ENCODE measurements at regions not wholly inside any gene's neighbourhood (a gene's known extent, or its start where the extent isn't known, plus 50 kb on each side); places are given as distances from the start of the nearest gene placed in this dataset.

DNA sequence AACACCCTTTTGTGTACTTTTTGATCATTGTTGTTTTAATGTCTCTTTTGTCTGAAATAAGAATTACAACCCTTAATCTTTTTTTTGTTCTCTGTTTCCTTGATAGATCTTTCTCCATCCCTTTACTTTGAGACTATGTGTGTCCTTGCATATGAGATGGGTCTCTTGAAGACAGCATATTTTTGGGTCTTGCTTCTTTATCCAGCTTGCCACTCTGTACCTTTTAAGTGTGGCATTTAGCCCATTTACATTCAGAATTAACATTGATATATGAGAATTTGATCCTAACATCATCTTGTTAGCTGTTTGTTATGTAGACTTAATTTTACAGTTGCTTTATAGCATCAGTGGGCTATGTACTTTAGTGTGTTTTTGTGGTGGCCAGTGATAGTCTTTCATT lies 382.5 kb downstream of the MED10 start:
- CTCF ChIA-PET, result no interaction called here
- Mint-ChIP-seq H3K9me3 (peaks cover 24% of the 10 kb centered on the region), H3K4me3 (no peak overlapping the region), H3K36me3 (ENCODE audit: low read depth) (no peaks in the 10 kb centered on the region), H3K4me1 (ENCODE audit: low read depth) (no peaks in the 10 kb centered on the region), H3K27me3 (ENCODE audit: low read depth) (no peaks in the 10 kb centered on the region), H3K27ac (no peak overlapping the region)
- intact Hi-C loops (cut with micrococcal nuclease), result no loop called here
- DNase-seq, result no peak

DNA sequence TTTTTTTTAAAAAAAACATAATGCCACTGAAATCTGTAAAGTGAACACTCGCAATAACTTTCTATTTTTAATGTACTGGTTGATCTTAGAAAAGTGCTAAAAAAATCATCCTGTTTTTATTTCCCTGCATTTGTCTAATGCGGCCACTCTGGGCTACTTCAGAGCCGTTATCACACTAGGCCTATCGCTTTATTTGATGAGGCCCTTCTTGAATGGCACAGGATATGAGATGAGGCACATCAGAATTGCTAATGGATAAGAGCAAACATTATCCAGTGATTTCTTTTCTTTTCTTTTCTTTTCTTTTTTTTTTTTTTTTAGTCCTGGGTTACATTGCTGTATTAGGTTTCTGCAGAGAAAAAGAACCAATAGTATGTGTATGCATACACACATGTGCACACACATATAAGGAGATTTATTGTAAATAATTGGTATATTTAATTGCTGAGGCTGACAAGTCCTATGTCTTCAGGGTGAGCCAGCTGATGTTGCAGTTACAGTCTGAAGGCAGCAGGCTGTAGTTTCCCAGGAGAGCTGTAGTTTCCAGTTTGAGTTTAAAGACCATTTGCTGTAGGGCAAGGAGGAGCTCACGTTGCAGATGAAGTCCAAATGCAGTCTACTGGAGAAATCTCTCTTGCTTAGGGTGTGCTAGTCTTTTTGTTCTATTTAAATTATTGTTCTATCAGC lies 391.7 kb downstream of the MED10 start:
- CTCF ChIA-PET, result interaction anchor here (1.1 kb wide), 1 partner anchor 11 kb away, joined by 3 read pairs; no protein-coding TSS in a partner anchor
- Mint-ChIP-seq H3K27ac (no peak overlapping the region), H3K36me3 (ENCODE audit: low read depth) (no peaks in the 10 kb centered on the region), H3K27me3 (ENCODE audit: low read depth) (peaks cover 3% of the 10 kb centered on the region), H3K4me3 (no peak overlapping the region), H3K9me3 (peaks cover 5% of the 10 kb centered on the region), H3K4me1 (ENCODE audit: low read depth) (no peaks in the 10 kb centered on the region)
- no peak for DNase-seq
- intact Hi-C loops (cut with micrococcal nuclease), result no loop called here

DNA sequence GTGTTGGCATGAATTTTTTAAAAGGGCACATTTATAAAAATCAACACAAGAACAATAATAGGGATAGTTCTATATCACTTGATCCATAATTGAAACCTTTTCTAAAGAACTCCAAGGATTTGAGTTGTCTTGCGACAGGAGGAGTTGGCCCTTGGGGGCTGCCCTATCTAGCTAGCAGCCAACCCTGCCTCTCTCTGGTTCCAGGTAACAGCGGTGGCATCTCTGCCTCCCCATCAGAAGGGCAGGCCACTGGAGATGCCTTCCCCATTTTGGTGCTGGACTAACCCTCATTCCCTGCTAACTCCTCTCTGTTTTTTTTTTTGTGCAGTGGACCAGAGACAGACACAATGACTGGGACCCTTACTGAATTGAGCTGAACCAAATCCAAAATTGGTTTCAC lies 393.0 kb downstream of the MED10 start:
- intact Hi-C loops (cut with micrococcal nuclease), result no loop called here
- no peak overlapping the region for H3K27ac Mint-ChIP-seq
- no peaks in the 10 kb centered on the region for H3K4me1 Mint-ChIP-seq (ENCODE audit: low read depth)
- no peak for DNase-seq
- H3K4me3 Mint-ChIP-seq, result no peak overlapping the region
- CTCF ChIA-PET, result no interaction called here
- no peaks in the 10 kb centered on the region for H3K36me3 Mint-ChIP-seq (ENCODE audit: low read depth)
- H3K27me3 Mint-ChIP-seq (ENCODE audit: low read depth), result peaks cover 3% of the 10 kb centered on the region
- peaks cover 5% of the 10 kb centered on the region for H3K9me3 Mint-ChIP-seq

DNA sequence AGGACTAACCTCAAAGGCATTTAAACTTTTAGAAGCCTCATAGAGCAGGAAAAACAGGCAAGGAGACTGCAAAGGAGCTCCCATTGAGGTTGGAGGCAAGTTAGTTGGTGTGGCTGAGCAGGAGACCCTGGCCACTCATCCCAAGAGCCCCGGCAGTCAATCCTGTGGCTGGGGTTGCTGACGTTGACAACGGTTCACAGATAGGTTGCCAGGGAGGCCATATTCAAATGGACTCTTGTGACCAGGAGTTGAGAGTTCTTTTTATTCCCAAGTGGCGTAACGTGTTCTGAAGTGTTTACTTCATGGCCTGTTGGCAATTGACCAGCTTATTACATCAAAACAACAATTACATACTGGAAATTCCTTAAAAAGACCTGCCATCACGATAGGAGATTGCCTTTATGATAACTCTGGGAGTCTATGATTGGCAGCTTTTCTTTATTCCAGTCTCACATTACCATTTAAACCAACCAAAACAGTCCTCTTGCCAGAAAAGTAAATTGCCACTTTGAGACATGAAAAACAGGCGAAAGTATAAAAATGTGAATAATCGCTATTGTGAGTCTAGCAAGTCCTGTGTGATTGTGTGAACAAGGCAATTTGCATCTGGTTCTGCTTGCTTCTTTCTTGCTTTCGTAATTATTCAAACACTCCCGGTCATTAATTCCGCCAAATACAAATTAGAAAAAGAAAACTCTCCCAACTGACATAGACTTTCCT lies 394.9 kb downstream of the MED10 start:
- intact Hi-C loops (cut with micrococcal nuclease), result no loop called here
- Mint-ChIP-seq H3K36me3 (ENCODE audit: low read depth) (no peaks in the 10 kb centered on the region), H3K27me3 (ENCODE audit: low read depth) (no peaks in the 10 kb centered on the region), H3K4me1 (ENCODE audit: low read depth) (no peaks in the 10 kb centered on the region), H3K9me3 (no peaks in the 10 kb centered on the region), H3K4me3 (no peak overlapping the region), H3K27ac (no peak overlapping the region)
- no peak for DNase-seq
- CTCF ChIA-PET, result no interaction called here

DNA sequence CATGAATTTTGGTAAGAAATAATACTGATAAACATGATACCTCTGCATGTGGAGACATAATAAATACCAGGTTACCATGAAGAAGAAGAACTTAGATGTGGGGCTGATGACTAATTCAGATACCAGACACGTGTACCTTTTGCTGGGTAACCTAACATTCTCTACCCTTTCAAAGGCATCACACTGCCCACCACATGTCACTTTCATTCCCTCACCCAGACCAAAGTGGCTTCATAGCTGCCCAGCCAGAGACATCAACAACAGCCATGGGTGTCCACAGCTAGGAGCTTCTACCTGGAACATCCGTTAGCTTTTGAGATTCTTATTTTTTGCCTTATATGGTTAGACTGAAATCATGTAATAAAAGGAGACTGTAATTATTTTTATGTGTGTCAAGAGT lies 396.8 kb downstream of the MED10 start:
- no peaks in the 10 kb centered on the region for H3K36me3 Mint-ChIP-seq (ENCODE audit: low read depth)
- CTCF ChIA-PET, result no interaction called here

DNA sequence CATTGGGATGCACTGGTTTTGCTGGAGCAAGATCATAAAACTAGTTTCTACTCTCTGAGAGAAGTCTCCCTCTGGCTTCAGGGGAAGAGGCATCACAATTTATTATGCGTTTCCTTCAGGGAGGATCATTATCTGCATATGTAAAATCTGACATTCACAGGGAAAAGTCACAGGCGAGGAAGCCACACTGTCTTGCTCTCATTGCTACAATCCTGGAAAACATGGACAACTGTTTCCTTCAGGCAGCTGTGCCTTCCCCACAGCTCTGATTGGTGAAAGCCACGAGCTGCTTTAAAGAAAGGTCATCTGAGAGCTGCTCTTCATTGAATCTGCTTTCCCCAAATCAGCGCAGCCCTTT lies 397.8 kb downstream of the MED10 start:
- Mint-ChIP-seq H3K36me3 (ENCODE audit: low read depth) (no peaks in the 10 kb centered on the region), H3K27me3 (ENCODE audit: low read depth) (no peaks in the 10 kb centered on the region), H3K9me3 (no peaks in the 10 kb centered on the region), H3K4me3 (no peak overlapping the region), H3K4me1 (ENCODE audit: low read depth) (no peaks in the 10 kb centered on the region), H3K27ac (no peak overlapping the region)
- intact Hi-C loops (cut with micrococcal nuclease), result no loop called here
- CTCF ChIA-PET, result no interaction called here
- DNase-seq, result no peak

More for the DNA sequence above, 396.8 kb downstream of the MED10 start:
- Mint-ChIP-seq H3K27me3 (ENCODE audit: low read depth) (no peaks in the 10 kb centered on the region), H3K27ac (no peak overlapping the region), H3K9me3 (no peaks in the 10 kb centered on the region), H3K4me1 (ENCODE audit: low read depth) (no peaks in the 10 kb centered on the region), H3K4me3 (no peak overlapping the region)
- intact Hi-C loops (cut with micrococcal nuclease), result no loop called here
- DNase-seq, result no peak

DNA sequence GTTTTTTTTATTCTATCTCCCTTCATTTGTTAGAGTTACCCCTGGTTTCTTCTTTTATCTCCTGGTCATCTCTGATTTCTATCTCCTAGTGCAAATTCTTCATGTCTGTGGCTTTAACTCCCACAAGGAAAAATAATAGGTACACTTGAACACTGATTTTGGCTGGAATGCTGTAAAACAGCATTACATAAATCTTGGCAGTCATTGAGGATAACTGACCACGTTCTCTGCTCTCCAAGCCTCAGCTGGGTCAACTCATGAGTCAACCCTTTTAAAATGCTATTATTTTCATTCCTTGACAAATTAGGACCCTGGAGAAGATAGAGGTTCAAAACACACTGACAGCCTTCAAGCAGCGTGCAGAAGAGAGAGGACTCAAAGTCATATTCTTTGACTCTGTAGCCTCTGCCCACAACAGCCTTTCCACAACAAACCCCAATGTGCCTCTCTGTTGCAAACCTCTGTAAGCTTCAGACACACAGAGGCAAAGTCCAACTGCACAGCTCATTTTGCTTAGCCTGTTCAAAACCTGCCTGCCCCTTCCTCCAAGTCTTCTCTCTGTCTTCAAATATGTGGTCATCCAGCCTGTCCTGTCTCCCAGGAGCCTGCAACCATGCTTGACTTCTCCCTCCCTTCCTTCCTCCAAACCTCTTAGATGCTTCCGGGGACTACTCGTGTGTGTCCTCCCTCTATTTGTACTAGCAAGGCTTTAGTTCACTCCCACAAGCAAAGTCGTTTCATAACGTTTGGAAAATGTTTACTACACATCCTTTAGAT lies 398.4 kb downstream of the MED10 start:
- Mint-ChIP-seq H3K27ac (no peak overlapping the region), H3K36me3 (ENCODE audit: low read depth) (no peaks in the 10 kb centered on the region), H3K27me3 (ENCODE audit: low read depth) (no peaks in the 10 kb centered on the region), H3K4me3 (no peak overlapping the region), H3K4me1 (ENCODE audit: low read depth) (no peaks in the 10 kb centered on the region), H3K9me3 (no peaks in the 10 kb centered on the region)
- intact Hi-C loops (cut with micrococcal nuclease), result no loop called here
- no peak for DNase-seq
- CTCF ChIA-PET, result no interaction called here

DNA sequence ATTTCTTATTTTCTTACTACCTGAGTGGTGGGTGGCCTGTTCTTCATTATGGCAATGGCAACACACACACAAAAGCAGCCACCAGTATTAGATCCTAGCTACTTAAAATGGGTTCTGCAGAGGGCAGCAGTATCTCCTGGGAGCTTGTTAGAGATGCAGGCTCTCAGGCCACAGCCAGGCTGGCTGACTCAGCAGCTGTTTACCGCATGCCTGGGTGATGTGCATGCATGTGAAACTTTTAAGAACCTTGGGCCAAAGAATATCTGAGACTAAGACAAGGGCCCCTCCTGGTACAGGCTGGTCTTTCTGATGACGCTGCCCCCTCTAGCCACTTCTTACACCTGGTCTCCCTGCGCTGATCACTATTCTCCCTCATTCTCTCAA lies 399.0 kb downstream of the MED10 start:
- H3K27me3 Mint-ChIP-seq (ENCODE audit: low read depth), result peaks cover under 1% of the 10 kb centered on the region
- H3K27ac Mint-ChIP-seq, result no peak overlapping the region
- H3K36me3 Mint-ChIP-seq (ENCODE audit: low read depth), result no peaks in the 10 kb centered on the region
- H3K9me3 Mint-ChIP-seq, result no peaks in the 10 kb centered on the region
- CTCF ChIA-PET, result no interaction called here
- H3K4me3 Mint-ChIP-seq, result no peak overlapping the region
- H3K4me1 Mint-ChIP-seq (ENCODE audit: low read depth), result no peaks in the 10 kb centered on the region
- DNase-seq, result no peak
- intact Hi-C loops (cut with micrococcal nuclease), result no loop called here

DNA sequence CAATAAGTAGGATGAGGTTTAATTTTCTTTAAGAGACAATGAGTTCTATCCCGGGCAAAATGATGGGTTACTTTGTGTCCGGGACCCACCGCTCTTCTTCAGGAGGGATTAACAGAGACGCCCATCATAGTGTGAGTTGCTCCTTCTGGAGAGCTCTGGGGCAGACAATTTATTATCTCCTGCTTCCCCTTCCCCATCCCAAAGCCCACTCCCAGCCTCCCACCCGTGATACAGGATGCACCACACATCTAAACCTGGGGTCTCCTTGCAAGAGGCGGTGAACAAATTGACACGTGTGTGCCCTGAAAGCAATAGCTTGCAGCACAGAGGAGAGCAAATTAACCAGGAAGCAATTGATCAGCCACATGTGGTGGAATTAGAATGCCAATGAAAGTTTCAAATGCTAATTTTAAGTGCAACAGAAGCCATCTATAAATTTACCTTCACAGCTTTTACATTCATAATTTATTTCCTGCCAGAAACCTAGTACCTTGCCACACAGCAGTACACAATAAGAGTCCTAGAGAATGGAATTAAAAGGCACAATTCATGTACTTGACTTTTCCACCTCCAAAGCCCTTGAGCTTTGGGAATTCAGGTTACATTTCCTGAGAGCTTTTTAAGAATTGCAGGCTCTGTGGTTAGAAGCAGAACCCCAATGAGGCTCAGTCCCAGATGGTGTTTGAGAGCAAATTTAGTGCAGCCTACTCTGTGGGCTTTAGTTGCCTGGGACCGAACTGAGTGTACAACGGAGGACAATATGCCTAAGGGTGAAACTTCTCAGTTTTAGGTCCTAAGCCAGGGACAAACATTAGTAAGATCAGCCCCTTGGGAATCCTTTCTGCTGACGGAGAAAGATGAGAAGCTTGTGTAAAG lies 399.6 kb downstream of the MED10 start:
- DNase-seq, result no peak
- Mint-ChIP-seq H3K4me1 (ENCODE audit: low read depth) (no peaks in the 10 kb centered on the region), H3K27ac (no peak overlapping the region), H3K36me3 (ENCODE audit: low read depth) (no peaks in the 10 kb centered on the region), H3K9me3 (no peaks in the 10 kb centered on the region), H3K4me3 (no peak overlapping the region), H3K27me3 (ENCODE audit: low read depth) (peaks cover 2% of the 10 kb centered on the region)
- intact Hi-C loops (cut with micrococcal nuclease), result no loop called here
- CTCF ChIA-PET, result no interaction called here

DNA sequence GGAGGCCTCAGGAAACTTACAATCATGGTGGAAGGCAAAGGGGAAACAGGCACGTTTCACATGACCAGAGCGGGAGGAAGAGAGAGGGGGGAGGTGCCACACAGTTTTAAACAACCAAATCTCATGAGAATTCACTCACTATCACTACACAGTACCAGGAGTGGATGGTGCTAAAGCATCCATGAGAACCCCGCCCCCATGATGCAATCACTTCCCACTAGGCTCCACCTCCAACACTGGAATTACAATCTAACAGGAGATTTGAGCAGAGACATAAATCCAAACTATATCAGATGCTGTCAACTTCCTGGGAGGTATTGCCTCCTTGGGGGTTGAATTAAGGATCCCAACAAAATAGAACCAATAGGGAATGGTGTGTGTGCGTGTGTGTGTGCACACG lies 407.1 kb downstream of the MED10 start:
- Mint-ChIP-seq H3K36me3 (ENCODE audit: low read depth) (no peaks in the 10 kb centered on the region), H3K9me3 (no peaks in the 10 kb centered on the region), H3K4me3 (no peak overlapping the region), H3K4me1 (ENCODE audit: low read depth) (no peaks in the 10 kb centered on the region), H3K27me3 (ENCODE audit: low read depth) (peaks cover 4% of the 10 kb centered on the region), H3K27ac (no peak overlapping the region)
- DNase-seq, result no peak
- CTCF ChIA-PET, result no interaction called here
- intact Hi-C loops (cut with micrococcal nuclease), result no loop called here

DNA sequence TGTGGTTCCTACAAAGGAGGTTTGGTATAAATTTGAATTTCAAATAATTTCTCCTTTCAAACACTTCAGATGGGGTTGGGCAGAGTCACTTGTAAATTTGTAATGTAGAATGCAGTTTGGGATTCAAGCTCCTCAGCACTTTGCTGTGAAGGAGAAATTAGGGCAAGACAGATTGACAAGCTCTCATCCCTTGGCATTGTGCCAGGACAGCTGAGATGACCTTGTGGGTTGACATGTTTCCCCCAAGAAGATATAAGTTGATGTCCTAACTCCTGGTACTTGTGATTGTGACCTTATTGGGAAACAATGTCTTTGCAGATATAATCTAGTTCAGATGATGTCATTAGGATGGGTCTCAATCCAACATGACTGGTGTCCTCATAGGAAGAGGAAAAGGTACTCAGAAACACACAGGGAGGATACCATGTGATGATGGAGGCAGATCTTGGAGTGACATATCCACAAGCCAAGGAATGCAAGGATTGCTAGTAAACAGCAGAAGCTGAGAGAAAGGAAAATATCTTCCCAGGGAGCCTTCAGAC lies 408.3 kb downstream of the MED10 start:
- CTCF ChIA-PET, result no interaction called here
- H3K4me1 Mint-ChIP-seq (ENCODE audit: low read depth), result no peaks in the 10 kb centered on the region
- peaks cover under 1% of the 10 kb centered on the region for H3K9me3 Mint-ChIP-seq
- no peaks in the 10 kb centered on the region for H3K36me3 Mint-ChIP-seq (ENCODE audit: low read depth)
- no peak for DNase-seq
- H3K4me3 Mint-ChIP-seq, result no peak overlapping the region
- no peak overlapping the region for H3K27ac Mint-ChIP-seq
- H3K27me3 Mint-ChIP-seq (ENCODE audit: low read depth), result peaks cover 6% of the 10 kb centered on the region
- intact Hi-C loops (cut with micrococcal nuclease), result no loop called here

DNA sequence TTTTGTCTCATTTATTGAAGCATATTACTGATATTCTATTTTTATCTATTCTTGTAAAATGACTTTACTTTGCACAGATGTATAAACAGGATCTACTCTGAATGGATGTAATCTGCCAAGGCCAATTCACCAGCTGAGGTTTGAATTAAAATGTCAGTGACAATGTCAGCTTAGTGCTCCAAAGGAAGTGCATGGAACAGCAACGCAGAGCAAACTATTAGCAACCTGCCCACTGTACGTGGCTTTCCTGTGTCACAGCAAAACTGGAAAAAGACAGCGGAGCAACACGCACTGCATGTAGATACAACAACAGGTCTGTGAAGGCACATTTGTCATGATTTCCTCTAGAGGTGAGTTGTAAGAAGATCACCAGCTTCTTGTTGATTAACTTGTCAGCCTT lies 409.4 kb downstream of the MED10 start:
- CTCF ChIA-PET, result no interaction called here
- H3K36me3 Mint-ChIP-seq (ENCODE audit: low read depth), result no peaks in the 10 kb centered on the region
- H3K9me3 Mint-ChIP-seq, result peaks cover 8% of the 10 kb centered on the region
- DNase-seq, result no peak
- H3K27me3 Mint-ChIP-seq (ENCODE audit: low read depth), result peaks cover 4% of the 10 kb centered on the region
- H3K4me1 Mint-ChIP-seq (ENCODE audit: low read depth), result no peaks in the 10 kb centered on the region
- no peak overlapping the region for H3K4me3 Mint-ChIP-seq
- intact Hi-C loops (cut with micrococcal nuclease), result no loop called here
- H3K27ac Mint-ChIP-seq, result no peak overlapping the region
